Psoas muscle (tissue), 7 donors: ENCODE measurements at regions not wholly inside any gene's neighbourhood (a gene's known extent, or its start where the extent isn't known, plus 50 kb on each side); places are given as distances from the start of the nearest gene placed in this dataset.

ENCODE experiments used
- ATAC-seq, 4 donors: fragments of 200-7000 bp; cut with Tn5 transposase; one replicate each; pipeline ENCODE4 v1.9.1; 2020; ENCODE audit warnings: moderate library complexity in 3 of 4, mild to moderate bottlenecking in 2 of 4
- DNase-seq, 2 donors: peaks; one replicate each; pipeline ENCODE4 v3.0.0-alpha.2; 2020
- H3K27ac ChIP-seq: fragments of 200-600 bp; one replicate; pipeline ENCODE4 v1.8.0; 2022
- H3K27me3 ChIP-seq, 3 donors: fragments of 200-600 bp in 1 of 3; one replicate each; pipeline versions ENCODE4 v1.6.1 to v1.8.0; 2013 to 2022; ENCODE audit warnings: low read length in 2 of 3, mild to moderate bottlenecking in 2 of 3, moderate library complexity in 1 of 3; ENCODE audit not compliant: insufficient read depth in 3 of 3
- H3K36me3 ChIP-seq, 2 donors: fragments of 200-600 bp in 1 of 2; one replicate each; pipeline versions ENCODE4 v1.6.1 to v1.8.0; 2013 to 2022; ENCODE audit warnings: low read depth in 1 of 2, mild to moderate bottlenecking in 1 of 2, moderate library complexity in 1 of 2; ENCODE audit not compliant: insufficient read depth in 1 of 2
- H3K4me1 ChIP-seq: fragments of 200-600 bp; one replicate; pipeline ENCODE4 v1.8.0; 2022
- H3K4me3 ChIP-seq: fragments of 200-600 bp; one replicate; pipeline ENCODE4 v1.8.0; 2022; ENCODE audit warnings: mild to moderate bottlenecking
- H3K9me3 ChIP-seq: fragments of 200-600 bp; one replicate; pipeline ENCODE4 v1.8.0; 2022
- WGBS, 3 donors: extraction: QIAGEN DNeasy Blood & Tissue Kit; methylation state at CpG; one replicate each; pipeline versions ENCODE4 v1.1.6 to v1.1.7; 2013; 5-methylcytosine and 5-hydroxymethylcytosine counted together
- intact Hi-C, 2 donors: fragments of 100-400 bp; cut with DNase I; formaldehyde crosslinking; loops; one replicate each; pipeline versions ENCODE4 v1.11.0 to v1.14.2; 2022
- TF ChIP-seq, protein P1 (sequence below): fragments of 200-600 bp; IDR thresholded peaks from one replicate; pipeline ENCODE4 v1.8.0; 2022; ENCODE audit warnings: antibody characterized with exemption
- donor health status: healthy with polysubstance abuse.
- donor health status: DM: no; HTN: no; CAD: no; lungs with moderate emphysema.
- donor health status: Bipolar disorder and iron deficiency.
- donor health status: healthy.
- donor health status: DM: yes; HTN: yes; CAD: no.
- donor health status: DM: no; HTN: no; CAD: no.
- donor health status: DM: yes; HTN: yes; CAD: no.

DNA sequence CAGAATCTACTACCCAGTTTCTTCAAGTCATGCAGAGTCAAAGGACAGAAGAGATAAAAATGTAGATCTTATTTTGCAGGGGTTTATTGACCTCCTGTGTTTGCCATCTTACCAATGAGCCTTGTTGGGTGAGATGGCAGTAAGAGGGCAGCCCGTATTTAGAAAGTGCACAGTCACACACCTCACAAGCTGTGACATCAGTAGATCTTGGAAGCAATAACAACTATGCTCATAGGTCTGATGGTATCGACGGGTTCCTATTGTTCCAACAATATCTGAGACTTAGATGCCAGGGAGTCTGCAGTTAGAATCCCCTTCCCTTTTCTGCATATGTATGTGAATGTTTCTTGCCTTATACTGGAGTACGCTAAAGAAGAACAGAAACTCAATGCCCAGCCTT lies 189.0 kb upstream of the DYRK2 start:
- no peaks in the 10 kb centered on the region for H3K9me3 ChIP-seq
- DNase-seq (no peak), ATAC-seq (peak; percentile 21 to 67 (median 55))
- H3K4me1 ChIP-seq = peaks cover 34% of the 10 kb centered on the region
- TF ChIP-seq, protein P1, sequence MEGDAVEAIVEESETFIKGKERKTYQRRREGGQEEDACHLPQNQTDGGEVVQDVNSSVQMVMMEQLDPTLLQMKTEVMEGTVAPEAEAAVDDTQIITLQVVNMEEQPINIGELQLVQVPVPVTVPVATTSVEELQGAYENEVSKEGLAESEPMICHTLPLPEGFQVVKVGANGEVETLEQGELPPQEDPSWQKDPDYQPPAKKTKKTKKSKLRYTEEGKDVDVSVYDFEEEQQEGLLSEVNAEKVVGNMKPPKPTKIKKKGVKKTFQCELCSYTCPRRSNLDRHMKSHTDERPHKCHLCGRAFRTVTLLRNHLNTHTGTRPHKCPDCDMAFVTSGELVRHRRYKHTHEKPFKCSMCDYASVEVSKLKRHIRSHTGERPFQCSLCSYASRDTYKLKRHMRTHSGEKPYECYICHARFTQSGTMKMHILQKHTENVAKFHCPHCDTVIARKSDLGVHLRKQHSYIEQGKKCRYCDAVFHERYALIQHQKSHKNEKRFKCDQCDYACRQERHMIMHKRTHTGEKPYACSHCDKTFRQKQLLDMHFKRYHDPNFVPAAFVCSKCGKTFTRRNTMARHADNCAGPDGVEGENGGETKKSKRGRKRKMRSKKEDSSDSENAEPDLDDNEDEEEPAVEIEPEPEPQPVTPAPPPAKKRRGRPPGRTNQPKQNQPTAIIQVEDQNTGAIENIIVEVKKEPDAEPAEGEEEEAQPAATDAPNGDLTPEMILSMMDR = no peak
- intact Hi-C loops = no loop called here
- 50 to 62% (median 57%) methylated on average over 4 of the region's 4 CpGs for WGBS, 3 donors
- H3K27me3 ChIP-seq = no peaks in the 10 kb centered on the region
- no peaks in the 10 kb centered on the region for H3K36me3 ChIP-seq
- H3K4me3 ChIP-seq = no peak overlapping the region
- peak overlapping the region; percentile 64 for H3K27ac ChIP-seq

DNA sequence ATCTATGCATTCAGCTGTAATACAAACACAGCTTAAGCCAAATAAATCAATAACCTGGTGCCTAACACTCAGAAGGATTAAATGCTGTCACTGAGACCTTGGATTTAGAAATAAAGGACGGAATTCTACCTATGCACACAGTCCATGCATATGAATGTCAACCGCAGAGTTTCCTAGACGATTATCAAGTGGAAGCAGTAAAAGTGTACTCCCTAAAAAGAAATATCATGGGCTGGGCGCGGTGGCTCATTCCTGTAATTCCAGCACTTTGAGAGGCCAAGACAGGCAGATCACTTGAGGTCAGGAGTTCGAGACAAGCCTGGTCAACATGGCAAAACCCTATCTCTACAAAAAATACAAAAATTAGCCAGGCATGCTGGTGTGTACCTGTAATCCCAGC lies 188.2 kb upstream of the DYRK2 start:
- Histone ChIP-seq H3K27ac (peak overlapping the region; percentile 64), H3K9me3 (no peaks in the 10 kb centered on the region), H3K4me1 (peaks cover 34% of the 10 kb centered on the region), H3K36me3 (no peaks in the 10 kb centered on the region), H3K4me3 (no peak overlapping the region), H3K27me3 (no peaks in the 10 kb centered on the region)
- TF ChIP-seq, protein P1 = no peak
- no peak for ATAC-seq
- DNase-seq = no peak
- intact Hi-C loops = no loop called here
- WGBS, 3 donors = 42 to 72% (median 50%) methylated on average over 6 of the region's 6 CpGs

DNA sequence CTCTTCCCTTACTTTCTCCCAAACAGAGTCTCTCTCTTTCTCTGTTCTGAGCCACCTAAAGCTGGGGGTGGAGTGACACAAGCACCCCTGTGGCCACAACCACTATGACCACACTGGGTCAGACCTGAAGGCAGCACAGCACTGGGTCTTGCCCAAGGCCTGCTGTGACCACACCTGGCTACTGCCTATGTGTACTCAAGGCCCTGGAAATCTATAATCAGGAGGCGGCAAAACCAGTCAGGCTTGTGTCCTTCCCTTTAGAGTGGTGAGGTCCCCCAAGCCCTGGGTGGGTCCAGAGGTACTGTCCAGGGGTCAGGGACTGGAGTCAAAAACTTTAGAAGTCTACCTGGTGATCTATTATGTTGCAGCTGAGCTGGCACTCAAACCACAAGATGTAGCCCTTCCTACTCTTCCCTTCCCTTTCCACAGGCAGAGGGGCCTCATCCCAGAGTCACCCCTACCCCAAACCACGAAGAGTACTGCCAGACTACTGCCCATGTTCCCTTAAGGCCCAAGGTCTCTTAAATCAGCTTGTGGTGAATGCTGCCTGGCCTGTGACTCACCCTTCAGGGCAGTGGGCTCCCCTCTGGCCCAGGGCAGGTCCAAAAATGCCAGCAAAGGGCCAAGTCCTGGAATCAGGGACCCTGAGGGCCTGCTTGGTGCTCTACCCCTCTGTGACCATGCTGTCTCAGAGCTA lies 179.8 kb upstream of the DYRK2 start:
- TF ChIP-seq, protein P1 = no peak
- no peak for ATAC-seq
- Histone ChIP-seq H3K36me3 (no peaks in the 10 kb centered on the region), H3K4me3 (no peak overlapping the region), H3K4me1 (peaks cover 19% of the 10 kb centered on the region), H3K27ac (no peak overlapping the region), H3K9me3 (no peaks in the 10 kb centered on the region), H3K27me3 (no peaks in the 10 kb centered on the region)
- no peak for DNase-seq
- intact Hi-C loops = no loop called here
- 84 to 88% (median 84%) methylated on average over 2 of the region's 2 CpGs for WGBS, 3 donors

DNA sequence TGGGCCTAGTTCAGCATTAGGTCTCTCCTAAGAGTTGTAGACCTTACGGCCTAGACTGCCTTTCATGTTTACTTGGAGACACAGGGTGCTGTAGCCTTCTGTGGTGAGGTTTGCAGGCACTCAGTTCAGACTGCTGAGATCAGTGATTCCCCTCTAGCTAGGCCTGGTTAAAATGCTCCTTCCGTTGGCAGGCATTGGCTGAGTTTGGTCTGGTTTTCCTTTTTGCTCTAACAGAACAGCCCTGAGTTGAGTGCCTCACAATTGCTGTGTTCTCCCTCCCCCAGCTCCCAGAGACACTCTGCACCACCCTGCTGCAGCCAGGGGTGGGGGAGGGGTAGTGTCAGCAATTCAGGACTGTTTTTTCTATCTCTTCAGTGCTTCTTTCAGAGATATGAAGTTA lies 178.9 kb upstream of the DYRK2 start:
- no peaks in the 10 kb centered on the region for H3K36me3 ChIP-seq
- TF ChIP-seq, protein P1 = no peak
- no peak overlapping the region for H3K4me3 ChIP-seq
- H3K9me3 ChIP-seq = no peaks in the 10 kb centered on the region
- 77 to 91% (median 83%) methylated on average over 2 of the region's 2 CpGs for WGBS, 3 donors
- H3K4me1 ChIP-seq = peaks cover 19% of the 10 kb centered on the region
- ATAC-seq (no peak), DNase-seq (no peak)
- no peak overlapping the region for H3K27ac ChIP-seq
- no peaks in the 10 kb centered on the region for H3K27me3 ChIP-seq
- intact Hi-C loops = loop anchor here in 1 of 2 donors (5.0 kb wide), 1 partner anchor 43 kb away; no protein-coding TSS in a partner anchor

DNA sequence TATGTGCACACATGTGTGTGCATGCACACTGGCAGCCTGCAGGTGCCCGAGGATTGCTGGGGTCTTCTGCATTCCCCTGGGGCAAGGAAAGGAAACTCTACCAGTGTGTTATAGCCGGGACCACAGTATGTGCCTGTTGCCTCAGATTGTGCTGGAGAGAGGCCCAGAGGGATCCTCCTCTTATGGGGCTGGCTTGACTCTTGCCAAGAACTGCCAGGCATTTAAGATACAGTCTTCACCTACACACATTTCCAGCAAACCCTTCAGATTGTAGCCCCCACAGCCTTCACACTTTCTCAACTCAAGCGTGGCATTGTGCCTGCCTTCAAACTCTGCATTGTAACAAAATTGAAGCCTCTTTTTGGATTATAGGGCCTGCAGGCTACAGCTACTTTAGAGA lies 176.7 kb upstream of the DYRK2 start:
- no peak overlapping the region for H3K27ac ChIP-seq
- peaks cover 19% of the 10 kb centered on the region for H3K4me1 ChIP-seq
- H3K9me3 ChIP-seq = no peaks in the 10 kb centered on the region
- H3K27me3 ChIP-seq = no peaks in the 10 kb centered on the region
- intact Hi-C loops = loop anchor here in 1 of 2 donors (5.0 kb wide), 1 partner anchor 40 kb away; no protein-coding TSS in a partner anchor
- WGBS, 3 donors = 40 to 48% (median 44%) methylated on average over 3 of the region's 3 CpGs
- DNase-seq (no peak), ATAC-seq (peak; percentile 27 to 61 (median 45))
- H3K4me3 ChIP-seq = no peak overlapping the region
- TF ChIP-seq, protein P1 = no peak
- no peaks in the 10 kb centered on the region for H3K36me3 ChIP-seq
